AG04450 (cell line): ENCODE measurements at regions not wholly inside any gene's neighbourhood (a gene's known extent, or its start where the extent isn't known, plus 50 kb on each side); places are given as distances from the start of the nearest gene placed in this dataset.

Source experiments
- CTCF ChIA-PET: fragments of 300-600, 350-600 bp; formaldehyde crosslinking; extraction: SDS; loops from one replicate; lab custom pipeline; 2022; ENCODE audit warnings: antibody characterized with exemption, inconsistent platforms; lab: Charles Lee
- POLR2A ChIA-PET: fragments of 350-600 bp; formaldehyde crosslinking; extraction: SDS; loops from one replicate; lab custom pipeline; 2021; ENCODE audit warnings: antibody characterized with exemption, inconsistent platforms; lab: Yijun Ruan, JAX
- DNase-seq: peaks from one replicate; pipeline ENCODE4 v3.0.0-alpha.2; 2011; ENCODE audit warnings: low read depth, low spot score
- H3K27ac ChIP-seq: one replicate; pipeline ENCODE4 v1.5.1; 2012; ENCODE audit warnings: low read depth, low read length, control low read depth
- H3K27me3 ChIP-seq: one replicate; pipeline ENCODE4 v1.6.0; 2012; ENCODE audit warnings: low read length; ENCODE audit not compliant: control insufficient read depth, insufficient read depth
- H3K4me3 ChIP-seq: 2 replicates; pipeline ENCODE4 v1.5.1; 2011; ENCODE audit warnings: mild to moderate bottlenecking, low read depth, low read length, control low read depth
- H3K9me3 ChIP-seq: 2 replicates; pipeline ENCODE4 v1.5.1; 2012; ENCODE audit warnings: low read length; ENCODE audit not compliant: control insufficient read depth, insufficient read depth
- TF ChIP-seq, protein P1 (sequence below): IDR thresholded peaks from 2 replicates; pipeline ENCODE4 v1.5.1; 2011; ENCODE audit warnings: low read depth, low read length, control low read depth, inconsistent platforms

DNA sequence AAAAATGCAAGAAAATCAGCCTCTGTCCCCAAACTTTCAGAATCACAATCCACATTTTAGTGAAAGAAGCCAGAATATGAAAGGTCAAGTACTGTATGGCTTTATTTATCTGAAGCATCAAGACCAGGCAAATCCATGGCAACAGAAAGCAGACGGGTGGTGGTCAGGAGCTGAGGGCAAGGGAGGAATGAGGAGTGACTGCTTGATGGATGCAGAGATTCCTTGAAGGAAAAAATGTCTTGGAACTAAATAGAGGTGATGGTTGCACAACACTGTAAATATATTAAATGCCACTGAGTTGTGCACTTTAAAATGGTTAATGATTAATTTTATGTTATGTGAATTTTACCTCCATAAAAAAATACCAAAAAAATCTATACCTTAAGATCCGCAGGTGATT, 165.1 kb downstream of the GXYLT1 start:
- POLR2A ChIA-PET: no interaction called here
- CTCF ChIA-PET: no interaction called here
- DNase-seq: no peak
- TF ChIP-seq, protein P1, sequence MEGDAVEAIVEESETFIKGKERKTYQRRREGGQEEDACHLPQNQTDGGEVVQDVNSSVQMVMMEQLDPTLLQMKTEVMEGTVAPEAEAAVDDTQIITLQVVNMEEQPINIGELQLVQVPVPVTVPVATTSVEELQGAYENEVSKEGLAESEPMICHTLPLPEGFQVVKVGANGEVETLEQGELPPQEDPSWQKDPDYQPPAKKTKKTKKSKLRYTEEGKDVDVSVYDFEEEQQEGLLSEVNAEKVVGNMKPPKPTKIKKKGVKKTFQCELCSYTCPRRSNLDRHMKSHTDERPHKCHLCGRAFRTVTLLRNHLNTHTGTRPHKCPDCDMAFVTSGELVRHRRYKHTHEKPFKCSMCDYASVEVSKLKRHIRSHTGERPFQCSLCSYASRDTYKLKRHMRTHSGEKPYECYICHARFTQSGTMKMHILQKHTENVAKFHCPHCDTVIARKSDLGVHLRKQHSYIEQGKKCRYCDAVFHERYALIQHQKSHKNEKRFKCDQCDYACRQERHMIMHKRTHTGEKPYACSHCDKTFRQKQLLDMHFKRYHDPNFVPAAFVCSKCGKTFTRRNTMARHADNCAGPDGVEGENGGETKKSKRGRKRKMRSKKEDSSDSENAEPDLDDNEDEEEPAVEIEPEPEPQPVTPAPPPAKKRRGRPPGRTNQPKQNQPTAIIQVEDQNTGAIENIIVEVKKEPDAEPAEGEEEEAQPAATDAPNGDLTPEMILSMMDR: no peak
- Histone ChIP-seq H3K27ac (no peak overlapping the region), H3K27me3 (peaks cover 3% of the 10 kb centered on the region), H3K4me3 (no peak overlapping the region), H3K9me3 (no peaks in the 10 kb centered on the region)

DNA sequence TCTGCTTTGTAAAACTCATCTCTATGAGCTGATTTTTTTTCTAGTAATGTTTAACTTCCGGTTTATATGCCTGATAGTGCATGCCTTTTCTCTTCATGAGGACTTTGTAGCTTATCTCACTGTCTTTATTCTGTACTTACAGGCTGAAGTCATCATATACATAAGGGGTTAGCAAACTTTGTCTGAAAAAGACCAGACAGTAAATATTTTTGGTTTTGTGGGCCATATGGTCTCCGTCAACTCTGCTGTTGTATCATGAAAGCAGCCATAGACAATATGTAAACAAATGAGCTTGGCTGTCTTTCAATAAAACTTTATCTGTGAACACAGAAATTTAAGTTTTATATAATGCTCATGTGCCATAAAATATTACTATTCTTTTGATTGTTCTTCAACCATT, 172.1 kb downstream of the GXYLT1 start:
- TF ChIP-seq, protein P1: no peak
- Histone ChIP-seq H3K27me3 (no peaks in the 10 kb centered on the region), H3K27ac (no peak overlapping the region), H3K4me3 (no peak overlapping the region), H3K9me3 (no peaks in the 10 kb centered on the region)
- ChIA-PET CTCF (interaction anchor here (1.9 kb wide), 1 partner anchor 51 kb away, joined by 8 read pairs; no protein-coding TSS in a partner anchor), POLR2A (no interaction called here)
- no peak for DNase-seq

DNA sequence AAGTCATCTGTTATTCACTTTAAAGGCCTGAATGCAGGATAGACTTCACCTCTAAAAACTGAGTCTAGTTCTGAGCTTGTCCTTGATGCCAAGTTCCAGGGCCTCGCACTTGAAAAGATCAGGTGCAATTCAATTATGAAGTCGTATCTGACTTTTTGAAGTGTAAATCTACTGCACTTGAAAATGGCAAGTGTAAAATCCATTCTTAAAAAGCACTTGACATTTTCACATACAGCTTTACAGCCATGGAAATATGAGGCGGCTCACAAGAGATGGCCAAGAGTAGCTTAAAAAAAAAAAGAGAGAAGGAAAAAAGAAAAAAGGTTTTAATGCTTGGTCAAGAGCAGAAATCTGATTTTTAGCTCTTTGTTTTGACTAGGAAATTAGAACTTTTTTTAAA, 172.5 kb downstream of the GXYLT1 start:
- no peak overlapping the region for H3K27ac ChIP-seq
- ChIA-PET CTCF (interaction anchor here (1.9 kb wide), 1 partner anchor 52 kb away, joined by 8 read pairs; no protein-coding TSS in a partner anchor), POLR2A (no interaction called here)
- H3K4me3 ChIP-seq: no peak overlapping the region
- no peaks in the 10 kb centered on the region for H3K9me3 ChIP-seq
- H3K27me3 ChIP-seq: no peaks in the 10 kb centered on the region
- DNase-seq: no peak
- TF ChIP-seq, protein P1: no peak

DNA sequence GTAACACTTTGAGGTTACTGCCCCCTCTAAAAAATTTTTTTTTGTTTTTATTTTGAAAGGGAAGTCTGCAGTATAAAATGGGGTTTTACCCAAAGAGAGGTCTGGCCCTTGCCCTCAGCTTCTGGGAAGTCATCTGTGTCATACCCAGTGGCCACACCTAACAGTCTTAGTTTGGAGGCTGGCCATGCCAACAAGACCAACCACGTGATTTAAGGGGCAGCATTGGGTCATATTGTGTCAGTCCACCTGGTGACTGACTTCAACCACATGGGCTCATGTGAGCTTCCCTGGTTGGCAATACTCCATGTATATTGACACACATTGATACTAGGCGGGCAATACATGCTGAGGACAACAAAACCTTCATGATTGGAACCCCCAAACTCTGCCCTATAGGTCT, 173.9 kb downstream of the GXYLT1 start:
- Histone ChIP-seq H3K9me3 (no peaks in the 10 kb centered on the region), H3K27me3 (no peaks in the 10 kb centered on the region), H3K4me3 (no peak overlapping the region), H3K27ac (no peak overlapping the region)
- ChIA-PET POLR2A (no interaction called here), CTCF (no interaction called here)
- DNase-seq: no peak
- TF ChIP-seq, protein P1: no peak

DNA sequence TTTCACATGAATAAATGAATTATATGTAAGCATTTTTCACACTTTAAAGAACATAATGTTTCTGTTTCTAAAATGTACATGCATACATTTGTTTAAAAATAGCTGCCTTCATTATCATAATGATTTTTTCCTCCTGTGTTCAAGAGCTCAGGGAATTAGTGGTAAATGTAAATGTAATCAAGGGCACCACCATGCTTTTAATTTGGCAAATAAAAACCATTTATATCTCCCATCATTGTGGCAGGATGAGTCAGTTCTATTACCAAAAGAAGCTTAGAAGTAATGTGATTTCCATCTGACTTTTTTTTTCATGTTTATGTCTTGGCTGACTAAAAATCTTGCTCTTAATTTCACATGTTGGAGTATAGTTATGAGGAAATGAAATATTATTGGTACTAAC, 176.1 kb downstream of the GXYLT1 start:
- ChIA-PET CTCF (interaction anchor here (1.0 kb wide), 1 partner anchor 56 kb away, joined by 3 read pairs; no protein-coding TSS in a partner anchor), POLR2A (no interaction called here)
- H3K9me3 ChIP-seq: no peaks in the 10 kb centered on the region
- H3K27me3 ChIP-seq: no peaks in the 10 kb centered on the region
- no peak overlapping the region for H3K4me3 ChIP-seq
- H3K27ac ChIP-seq: no peak overlapping the region
- DNase-seq: no peak
- TF ChIP-seq, protein P1: no peak
